BJ (cell line): ENCODE measurements at regions not wholly inside any gene's neighbourhood (a gene's known extent, or its start where the extent isn't known, plus 50 kb on each side); places are given as distances from the start of the nearest gene placed in this dataset.
"Not testable (repeated sequence)": the region's sequence is repeated elsewhere in the genome, so short reads cannot be mapped to it uniquely, and the experiment has no call there.

ENCODE experiments used
- CTCF ChIA-PET: fragments of 350-600 bp; formaldehyde crosslinking; extraction: SDS; loops from one replicate; lab custom pipeline; 2021; ENCODE audit warnings: antibody characterized with exemption, inconsistent platforms; lab: Yijun Ruan, JAX
- POLR2A ChIA-PET: fragments of 300-600 bp; sonication (Branson Sonifier 250); formaldehyde crosslinking; extraction: SDS; loops from one replicate; lab custom pipeline; 2021; ENCODE audit warnings: antibody characterized with exemption; lab: Charles Lee
- DNase-seq: peaks from one replicate; pipeline ENCODE4 v3.0.0-alpha.2; 2011; ENCODE audit warnings: low read depth
- H3K27me3 ChIP-seq: 2 replicates; pipeline ENCODE4 v1.6.0; 2011; ENCODE audit warnings: low read length; ENCODE audit not compliant: control insufficient read depth, insufficient read depth
- H3K36me3 ChIP-seq: 2 replicates; pipeline ENCODE4 v1.5.1; 2011; ENCODE audit warnings: low read length; ENCODE audit not compliant: control insufficient read depth, insufficient read depth
- H3K4me3 ChIP-seq: 2 replicates; pipeline ENCODE4 v1.5.1; 2011; ENCODE audit warnings: low read depth, mild to moderate bottlenecking, control low read depth, low read length
- TF ChIP-seq, protein P1 (sequence below): IDR thresholded peaks from 2 replicates; pipeline ENCODE4 v1.5.1; 2011; ENCODE audit warnings: low read depth, mild to moderate bottlenecking, control low read depth, inconsistent platforms, low read length, moderate library complexity; ENCODE audit not compliant: insufficient read depth

DNA sequence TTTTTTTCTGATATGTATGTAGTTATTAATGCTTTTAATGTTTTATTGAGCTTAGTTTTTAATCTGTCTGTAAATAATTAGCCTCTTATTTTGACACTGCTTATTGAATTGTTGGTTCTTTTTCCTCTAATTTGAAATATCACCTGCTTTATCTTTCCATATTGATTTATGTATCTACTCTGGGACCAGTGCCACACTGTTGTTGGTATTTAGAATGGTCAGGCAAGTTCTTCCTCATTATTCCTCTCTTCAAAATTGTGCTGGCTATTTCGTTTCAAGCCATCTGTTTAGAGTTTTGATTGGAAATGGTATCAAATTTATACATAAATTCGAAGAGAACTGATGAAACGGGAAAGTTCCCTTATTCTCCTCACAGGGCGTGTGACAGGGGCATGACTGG lies 96.8 kb upstream of the APP start:
- Histone ChIP-seq H3K27me3 (no peaks in the 10 kb centered on the region), H3K4me3 (no peak overlapping the region), H3K36me3 (no peaks in the 10 kb centered on the region)
- ChIA-PET CTCF (interaction anchor here (1.1 to 1.7 kb wide), 2 partner anchors 30 to 96 kb away, joined by 3 read pairs; no protein-coding TSS in a partner anchor), POLR2A (no interaction called here)
- DNase-seq: no peak
- TF ChIP-seq, protein P1, sequence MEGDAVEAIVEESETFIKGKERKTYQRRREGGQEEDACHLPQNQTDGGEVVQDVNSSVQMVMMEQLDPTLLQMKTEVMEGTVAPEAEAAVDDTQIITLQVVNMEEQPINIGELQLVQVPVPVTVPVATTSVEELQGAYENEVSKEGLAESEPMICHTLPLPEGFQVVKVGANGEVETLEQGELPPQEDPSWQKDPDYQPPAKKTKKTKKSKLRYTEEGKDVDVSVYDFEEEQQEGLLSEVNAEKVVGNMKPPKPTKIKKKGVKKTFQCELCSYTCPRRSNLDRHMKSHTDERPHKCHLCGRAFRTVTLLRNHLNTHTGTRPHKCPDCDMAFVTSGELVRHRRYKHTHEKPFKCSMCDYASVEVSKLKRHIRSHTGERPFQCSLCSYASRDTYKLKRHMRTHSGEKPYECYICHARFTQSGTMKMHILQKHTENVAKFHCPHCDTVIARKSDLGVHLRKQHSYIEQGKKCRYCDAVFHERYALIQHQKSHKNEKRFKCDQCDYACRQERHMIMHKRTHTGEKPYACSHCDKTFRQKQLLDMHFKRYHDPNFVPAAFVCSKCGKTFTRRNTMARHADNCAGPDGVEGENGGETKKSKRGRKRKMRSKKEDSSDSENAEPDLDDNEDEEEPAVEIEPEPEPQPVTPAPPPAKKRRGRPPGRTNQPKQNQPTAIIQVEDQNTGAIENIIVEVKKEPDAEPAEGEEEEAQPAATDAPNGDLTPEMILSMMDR: no peak

DNA sequence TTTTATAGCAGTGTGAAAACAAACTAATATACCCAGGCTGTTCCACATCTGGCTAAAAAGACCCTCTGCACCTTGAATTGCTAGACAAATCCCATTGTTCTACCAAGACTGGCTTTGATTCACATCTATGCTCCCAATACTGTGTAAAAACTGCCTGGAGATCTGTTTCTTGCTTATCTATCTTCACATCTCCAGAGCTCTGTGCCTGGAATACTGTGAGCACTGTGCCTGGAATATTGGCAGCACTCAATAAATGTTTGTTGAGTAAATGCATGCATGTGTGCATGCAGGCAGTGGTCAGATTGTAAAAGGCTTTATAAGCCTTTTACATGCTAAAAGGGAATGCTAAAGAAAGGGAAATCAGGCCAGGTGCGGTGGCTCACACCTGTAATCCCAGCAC lies 75.5 kb upstream of the APP start:
- POLR2A ChIA-PET: no interaction called here
- Histone ChIP-seq H3K4me3 (no peak overlapping the region), H3K36me3 (no peaks in the 10 kb centered on the region), H3K27me3 (no peaks in the 10 kb centered on the region)
- no peak for DNase-seq
- TF ChIP-seq, protein P1: no peak
- CTCF ChIA-PET: no interaction called here

DNA sequence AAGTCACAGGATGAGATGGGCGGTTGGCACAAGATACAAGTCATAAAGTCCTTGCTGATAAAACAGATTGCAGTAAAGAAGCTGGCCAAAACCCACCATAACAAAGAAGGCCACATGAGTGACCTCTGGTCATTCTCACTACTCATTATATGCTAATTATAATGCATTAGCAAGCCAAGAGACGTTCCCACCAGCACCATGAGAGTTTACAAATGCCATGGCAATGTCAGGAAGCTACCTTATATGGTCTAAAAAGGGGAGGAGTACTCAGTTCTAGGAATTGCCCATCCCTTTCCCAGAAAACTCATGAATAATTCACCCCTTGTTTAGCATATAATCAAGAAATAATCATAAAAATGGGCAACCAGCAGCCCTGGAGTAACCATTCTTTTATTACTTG lies 74.9 kb upstream of the APP start:
- TF ChIP-seq, protein P1: no peak
- Histone ChIP-seq H3K4me3 (no peak overlapping the region), H3K27me3 (no peaks in the 10 kb centered on the region), H3K36me3 (no peaks in the 10 kb centered on the region)
- no peak for DNase-seq
- CTCF ChIA-PET: no interaction called here
- POLR2A ChIA-PET: no interaction called here

DNA sequence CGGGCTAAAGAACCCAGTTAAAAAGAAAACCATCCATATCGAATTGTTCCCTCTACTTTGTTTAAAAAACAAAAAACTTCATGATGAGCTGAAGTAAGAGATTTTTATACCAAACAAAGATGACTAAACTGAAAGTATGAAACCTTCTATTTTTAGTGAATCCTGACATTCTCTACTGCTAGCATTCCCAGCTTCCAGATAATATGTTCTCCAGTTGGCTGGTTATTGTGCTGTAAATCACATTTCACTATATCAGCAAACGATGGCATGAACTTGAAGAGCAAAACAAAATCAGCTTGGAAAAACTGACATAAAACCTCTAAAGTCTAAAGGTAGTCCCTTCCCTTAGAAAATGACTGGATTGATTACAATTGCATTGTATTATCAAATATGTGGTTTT lies 68.1 kb upstream of the APP start:
- POLR2A ChIA-PET: no interaction called here
- CTCF ChIA-PET: no interaction called here
- TF ChIP-seq, protein P1: no peak
- Histone ChIP-seq H3K36me3 (no peaks in the 10 kb centered on the region), H3K4me3 (no peak overlapping the region), H3K27me3 (0 out of 2 replicates have a peak, but pooled peaks cover 1% of the 10 kb centered on the region)
- no peak for DNase-seq

DNA sequence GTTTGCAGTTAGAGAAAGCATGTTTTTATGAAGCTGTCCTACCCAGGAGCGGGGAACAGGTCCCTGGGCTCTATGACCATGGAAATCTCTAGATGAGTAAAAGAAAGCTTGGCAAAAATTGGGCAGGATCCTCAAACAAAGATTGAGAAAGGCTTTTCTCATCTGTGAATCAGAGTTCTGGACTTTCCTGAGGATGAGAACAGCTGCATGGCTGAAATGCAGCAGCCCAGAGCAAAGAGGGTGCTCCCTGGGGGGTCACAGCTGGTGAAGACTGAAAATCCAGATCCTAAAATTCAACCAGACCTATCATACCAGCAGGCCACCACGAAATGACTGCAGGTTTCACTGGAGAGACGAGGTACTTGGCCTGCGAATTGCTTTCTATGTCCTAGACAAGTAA lies 65.7 kb upstream of the APP start:
- DNase-seq: no peak
- POLR2A ChIA-PET: no interaction called here
- TF ChIP-seq, protein P1: no peak

DNA sequence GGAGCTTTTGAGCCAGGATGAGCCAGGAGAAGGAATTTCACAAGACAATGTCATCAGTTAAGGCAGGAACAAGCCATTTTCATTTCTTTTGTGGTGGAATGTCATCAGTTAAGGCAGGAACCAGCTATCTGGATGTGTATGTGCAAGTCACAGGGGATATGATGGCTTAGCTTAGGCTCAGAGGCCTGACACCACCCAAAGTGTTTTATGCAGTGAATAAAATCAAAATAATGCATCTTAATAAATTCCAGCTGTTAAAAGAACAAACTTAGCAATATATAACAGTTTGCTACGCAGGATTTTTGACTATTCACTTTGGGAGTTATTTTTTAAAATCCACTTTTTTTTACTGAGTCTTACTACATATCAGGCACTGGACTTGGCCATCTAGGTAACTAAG lies 62.7 kb upstream of the APP start:
- POLR2A ChIA-PET, H3K4me3 ChIP-seq, H3K36me3 ChIP-seq, H3K27me3 ChIP-seq, DNase-seq, CTCF ChIA-PET: not testable (repeated sequence)

More for the DNA sequence above, 65.7 kb upstream of the APP start:
- Histone ChIP-seq H3K4me3 (no peak overlapping the region), H3K27me3 (0 out of 2 replicates have a peak, but pooled peaks cover 1% of the 10 kb centered on the region), H3K36me3 (no peaks in the 10 kb centered on the region)
- CTCF ChIA-PET: interaction anchor here (1.1 kb wide), 1 partner anchor 18 kb away, joined by 3 read pairs; no protein-coding TSS in a partner anchor

DNA sequence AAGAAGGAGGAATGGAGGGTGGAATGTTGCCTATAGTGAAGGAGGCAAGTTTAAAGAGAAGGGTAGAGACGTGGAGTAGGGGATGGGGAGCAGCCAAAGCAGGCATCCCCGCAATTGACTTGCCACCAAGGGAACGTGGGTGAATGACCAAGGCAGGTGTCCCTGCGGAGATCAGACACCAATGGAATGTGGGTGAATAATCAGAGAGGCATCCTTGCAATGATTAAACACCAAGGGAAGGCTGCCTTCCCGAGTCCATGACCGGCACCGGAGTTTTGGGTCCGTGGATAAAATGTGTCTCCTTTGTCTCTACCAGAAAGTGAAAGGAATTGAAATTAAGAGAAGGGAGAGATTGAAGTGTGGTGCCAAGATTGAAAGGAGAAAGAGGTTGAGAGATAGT lies 61.9 kb upstream of the APP start:
- H3K4me3 ChIP-seq, H3K36me3 ChIP-seq, POLR2A ChIA-PET, DNase-seq, H3K27me3 ChIP-seq: not testable (repeated sequence)
- CTCF ChIA-PET: interaction anchor here (0.6 kb wide), 1 partner anchor 131 kb away, joined by 3 read pairs; no protein-coding TSS in a partner anchor
